PC-3 (cell line): ENCODE measurements at regions not wholly inside any gene's neighbourhood (a gene's known extent, or its start where the extent isn't known, plus 50 kb on each side); places are given as distances from the start of the nearest gene placed in this dataset.

ENCODE experiments used
- EZH2 ChIP-seq: fragments of 300-600 bp; sonication (generic); IDR thresholded peaks from one replicate; pipeline ENCODE4 v1.6.1; 2017; ENCODE audit warnings: antibody characterized with exemption, mild to moderate bottlenecking, low read length; ENCODE audit not compliant: unreplicated experiment
- TF ChIP-seq, protein P1 (sequence below): fragments of 300-600 bp; sonication (generic); conservative IDR thresholded peaks from 2 replicates; pipeline ENCODE4 v1.5.1; 2017; ENCODE audit warnings: antibody characterized with exemption, low read depth, mild to moderate bottlenecking, low read length

- TF ChIP-seq, protein P1, sequence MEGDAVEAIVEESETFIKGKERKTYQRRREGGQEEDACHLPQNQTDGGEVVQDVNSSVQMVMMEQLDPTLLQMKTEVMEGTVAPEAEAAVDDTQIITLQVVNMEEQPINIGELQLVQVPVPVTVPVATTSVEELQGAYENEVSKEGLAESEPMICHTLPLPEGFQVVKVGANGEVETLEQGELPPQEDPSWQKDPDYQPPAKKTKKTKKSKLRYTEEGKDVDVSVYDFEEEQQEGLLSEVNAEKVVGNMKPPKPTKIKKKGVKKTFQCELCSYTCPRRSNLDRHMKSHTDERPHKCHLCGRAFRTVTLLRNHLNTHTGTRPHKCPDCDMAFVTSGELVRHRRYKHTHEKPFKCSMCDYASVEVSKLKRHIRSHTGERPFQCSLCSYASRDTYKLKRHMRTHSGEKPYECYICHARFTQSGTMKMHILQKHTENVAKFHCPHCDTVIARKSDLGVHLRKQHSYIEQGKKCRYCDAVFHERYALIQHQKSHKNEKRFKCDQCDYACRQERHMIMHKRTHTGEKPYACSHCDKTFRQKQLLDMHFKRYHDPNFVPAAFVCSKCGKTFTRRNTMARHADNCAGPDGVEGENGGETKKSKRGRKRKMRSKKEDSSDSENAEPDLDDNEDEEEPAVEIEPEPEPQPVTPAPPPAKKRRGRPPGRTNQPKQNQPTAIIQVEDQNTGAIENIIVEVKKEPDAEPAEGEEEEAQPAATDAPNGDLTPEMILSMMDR, result no peak
- no peak for TF ChIP-seq EZH2
Observed at GRCh38 chr15:99504071-99504822, 61.5 kb upstream of the MEF2A start.
